HepG2 (cell line): ENCODE measurements at regions not wholly inside any gene's neighbourhood (a gene's known extent, or its start where the extent isn't known, plus 50 kb on each side); places are given as distances from the start of the nearest gene placed in this dataset.

Experiments used
- ATAC-seq: fragments of 200-7000 bp; cut with Tn5 transposase; 3 replicates; pipeline ENCODE4 v1.9.1; 2020; ENCODE audit warnings: mild to moderate bottlenecking, moderate library complexity
- BruUV-seq: library from RNA; stranded (reverse); fragments of 400-500 nt; replicated peaks from 2 replicates; lab custom pipeline; 2021; lab: Mats Ljungman, UMichigan
- CTCF ChIA-PET: fragments of 300-600 bp; formaldehyde crosslinking; extraction: SDS; loops from one replicate; lab custom pipeline; 2021; ENCODE audit warnings: low total read pairs, inconsistent platforms, low intra/inter-chr PET ratio; lab: Yijun Ruan, JAX
- POLR2A ChIA-PET: fragments of 350-600 bp; sonication (Branson Sonifier 250); formaldehyde crosslinking; loops from one replicate; lab custom pipeline; 2020; ENCODE audit warnings: antibody characterized with exemption, inconsistent platforms; lab: Yijun Ruan, JAX
- DNase-seq: peaks from one replicate; pipeline ENCODE4 v3.0.0-alpha.2; 2015; ENCODE audit warnings: low spot score
- FAIRE-seq: peaks from 3 replicates; lab custom pipeline; 2011; peaks lifted over from hg19 to GRCh38; lab: Jason Lieb, UNC
- H2AFZ ChIP-seq: one replicate; pipeline ENCODE4 v1.6.1; 2011; ENCODE audit warnings: low read length, inconsistent platforms
- H3K27ac ChIP-seq: fragments of 300-600 bp; 3 replicates; pipeline ENCODE4 v1.8.0; 2011; ENCODE audit warnings: mixed run types, mild to moderate bottlenecking, mixed read lengths, low read length, inconsistent platforms; ENCODE audit not compliant: insufficient read depth; ENCODE audit errors: extremely low read length
- H3K27me3 ChIP-seq, 2 experiments: fragments of 200-600 bp in 1 of 2; 2 replicates in 1 of 2; 3 replicates in 1 of 2; pipeline versions ENCODE4 v1.6.0 to v1.8.0; 2011; ENCODE audit warnings: low read length in 2 of 2, mild to moderate bottlenecking in 2 of 2, moderate library complexity in 2 of 2, inconsistent platforms in 1 of 2; ENCODE audit not compliant: insufficient read depth in 2 of 2, control insufficient read depth in 1 of 2
- H3K36me3 ChIP-seq, 2 experiments: fragments of 200-600 bp in 1 of 2; replicated peaks in 1 of 2; 2 replicates in 1 of 2; 3 replicates in 1 of 2; pipeline versions ENCODE4 v1.5.1 to v1.8.0; 2011; ENCODE audit warnings: low read length in 2 of 2, inconsistent platforms in 1 of 2; ENCODE audit not compliant: insufficient read depth in 2 of 2, control insufficient read depth in 1 of 2
- H3K4me1 ChIP-seq: 2 replicates; pipeline ENCODE4 v1.5.1; 2012; ENCODE audit warnings: low read length, inconsistent platforms; ENCODE audit not compliant: insufficient read depth
- H3K4me2 ChIP-seq: 2 replicates; pipeline ENCODE4 v1.6.0; 2011; ENCODE audit warnings: low read depth, low read length, inconsistent platforms
- H3K4me3 ChIP-seq, 3 experiments: fragments of 200-600 bp in 1 of 3; sonication (generic), shearing (Covaris generic) in 1 of 3; replicated peaks in 1 of 3; 2 replicates each; pipeline ENCODE4 v1.5.1; 2011 to 2016; ENCODE audit warnings: low read length in 3 of 3, inconsistent platforms in 2 of 3, low read depth in 2 of 3, mild to moderate bottlenecking in 2 of 3, control low read depth in 1 of 3, mixed read lengths in 1 of 3; ENCODE audit not compliant: insufficient read depth in 1 of 3
- H3K79me2 ChIP-seq: one replicate; pipeline ENCODE4 v1.6.1; 2011; ENCODE audit warnings: low read length, inconsistent platforms; ENCODE audit not compliant: insufficient read depth
- H3K9ac ChIP-seq: 2 replicates; pipeline ENCODE4 v1.6.0; 2011; ENCODE audit warnings: mild to moderate bottlenecking, low read depth, low read length, inconsistent platforms; ENCODE audit not compliant: insufficient read depth
- H3K9me3 ChIP-seq: 2 replicates; pipeline ENCODE4 v1.5.1; 2012; ENCODE audit warnings: mild to moderate bottlenecking, low read length
- H4K20me1 ChIP-seq: 2 replicates; pipeline ENCODE4 v1.6.0; 2011; ENCODE audit warnings: inconsistent platforms, mild to moderate bottlenecking, low read length, moderate library complexity; ENCODE audit not compliant: insufficient read depth
- CCDC6 ChIP-seq: sonication (generic); formaldehyde crosslinking; IDR thresholded peaks from 2 replicates; pipeline ENCODE4 v1.8.1; 2022; ENCODE audit warnings: mild to moderate bottlenecking, missing genetic modification reagents, moderate library complexity
- DNMT1 ChIP-seq: sonication (generic); formaldehyde crosslinking; IDR thresholded peaks from 2 replicates; pipeline ENCODE4 v1.5.1; 2020; ENCODE audit warnings: mild to moderate bottlenecking, missing genetic modification reagents
- NRL ChIP-seq: sonication (generic); formaldehyde crosslinking; IDR thresholded peaks from 2 replicates; pipeline ENCODE4 v1.5.0; 2020; ENCODE audit warnings: missing genetic modification reagents, mild to moderate bottlenecking, moderate library complexity, borderline replicate concordance
- ZBTB20 ChIP-seq: sonication (generic); formaldehyde crosslinking; IDR thresholded peaks from 2 replicates; pipeline ENCODE4 v1.8.1; 2023; ENCODE audit warnings: missing genetic modification reagents, low read depth, mild to moderate bottlenecking, borderline replicate concordance
- ZBTB8A ChIP-seq: sonication (generic); formaldehyde crosslinking; IDR thresholded peaks from 2 replicates; pipeline ENCODE4 v1.4.0; 2020; ENCODE audit warnings: mild to moderate bottlenecking, low read depth, missing genetic modification reagents, borderline replicate concordance
- ZNF101 ChIP-seq: sonication (generic); formaldehyde crosslinking; IDR thresholded peaks from 2 replicates; pipeline ENCODE4 v1.4.0; 2020; ENCODE audit warnings: mild to moderate bottlenecking, low read depth, missing genetic modification reagents, borderline replicate concordance
- ZNF17 ChIP-seq: sonication (generic); formaldehyde crosslinking; IDR thresholded peaks from 2 replicates; pipeline ENCODE4 v1.5.0; 2020; ENCODE audit warnings: mild to moderate bottlenecking, missing genetic modification reagents
- ZNF572 ChIP-seq: sonication (generic); formaldehyde crosslinking; IDR thresholded peaks from 2 replicates; pipeline ENCODE4 v1.5.1; 2020; ENCODE audit warnings: mild to moderate bottlenecking, missing genetic modification reagents
- ZNF839 ChIP-seq: sonication (generic); formaldehyde crosslinking; IDR thresholded peaks from 2 replicates; pipeline ENCODE4 v1.4.0; 2020; ENCODE audit warnings: missing genetic modification reagents, mild to moderate bottlenecking, borderline replicate concordance
- ZSCAN30 ChIP-seq: sonication (generic); formaldehyde crosslinking; IDR thresholded peaks from 2 replicates; pipeline ENCODE4 v1.5.0; 2020; ENCODE audit warnings: mild to moderate bottlenecking, missing genetic modification reagents
- WGBS: methylation state at CpG from one replicate; pipeline ENCODE4 v1.1.6; 2017; ENCODE audit warnings: low lambda C conversion rate; 5-methylcytosine and 5-hydroxymethylcytosine counted together
- in situ Hi-C: cut with HindIII; loops from 2 replicates; pipeline ENCODE4 v1.10.0; 2017; ENCODE audit warnings: low pct_unique_long_range_greater_than_20kb; ENCODE audit not compliant: extremely low pct_ligation_motif_present
- intact Hi-C: fragments of 100-400 bp; cut with micrococcal nuclease; formaldehyde crosslinking; loops from one replicate; pipeline ENCODE4 v1.10.0; 2022; ENCODE audit not compliant: unreplicated experiment
- TF ChIP-seq, protein P1 (sequence below): sonication (generic); formaldehyde crosslinking; IDR thresholded peaks from 2 replicates; pipeline ENCODE4 v1.5.1; 2020; ENCODE audit warnings: mild to moderate bottlenecking, missing genetic modification reagents, borderline replicate concordance
- TF ChIP-seq, protein P2 (sequence below): sonication (generic); formaldehyde crosslinking; IDR thresholded peaks from 2 replicates; pipeline ENCODE4 v1.8.0; 2022; ENCODE audit warnings: missing genetic modification reagents, mild to moderate bottlenecking, inconsistent platforms, borderline replicate concordance
- TF ChIP-seq, protein P3 (sequence below): sonication (generic); formaldehyde crosslinking; IDR thresholded peaks from 2 replicates; pipeline ENCODE4 v1.4.0; 2020; ENCODE audit warnings: missing genetic modification reagents

DNA sequence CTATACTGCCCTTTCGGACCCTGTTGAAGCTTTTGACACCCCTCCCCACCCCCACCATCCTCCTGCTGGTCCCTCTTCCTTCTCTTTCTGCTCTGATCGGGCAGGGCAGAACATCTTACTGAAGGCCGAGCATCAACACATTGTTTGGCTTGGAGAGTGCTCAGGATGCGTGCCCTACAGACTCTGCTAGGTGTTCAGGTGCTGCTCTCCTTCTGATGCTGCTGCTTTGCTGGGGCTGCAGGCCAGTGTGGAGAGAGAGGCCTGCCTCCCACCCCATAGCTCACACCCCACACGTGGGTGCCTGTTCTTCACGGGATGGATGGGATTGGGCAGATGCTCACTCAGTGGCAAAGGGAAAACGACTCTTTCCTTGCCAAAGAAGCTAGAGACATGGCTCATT is 89.8 kb upstream of the ONECUT1 start:
- in situ Hi-C loops, result no loop called here
- H4K20me1 ChIP-seq, result no peaks in the 10 kb centered on the region
- 17% methylated on average over 6 of the region's 7 CpGs for WGBS
- no peaks in the 10 kb centered on the region for H3K4me1 ChIP-seq
- ChIA-PET POLR2A (no interaction called here), CTCF (no interaction called here)
- H2AFZ ChIP-seq, result no peak overlapping the region
- H3K27me3 ChIP-seq, result no peaks in the 10 kb centered on the region; a peak in 1 of 5 replicates
- no peaks in the 10 kb centered on the region for H3K9me3 ChIP-seq
- ATAC-seq (no peak), FAIRE-seq (no peak), DNase-seq (no peak)
- no peaks in the 10 kb centered on the region for H3K36me3 ChIP-seq
- H3K27ac ChIP-seq, result no peak overlapping the region
- H3K9ac ChIP-seq, result no peak overlapping the region
- TF ChIP-seq ZNF572 (no peak), DNMT1 (CRISPR knock-in tag) (no peak), CCDC6 (CRISPR knock-in tag) (no peak), ZBTB20 (CRISPR knock-in tag) (no peak), ZNF101 (CRISPR knock-in tag) (no peak), NRL (CRISPR knock-in tag) (no peak), ZBTB8A (CRISPR knock-in tag) (no peak), ZSCAN30 (no peak), ZNF839 (CRISPR knock-in tag) (no peak), ZNF17 (CRISPR knock-in tag) (no peak)
- TF ChIP-seq, protein P1, sequence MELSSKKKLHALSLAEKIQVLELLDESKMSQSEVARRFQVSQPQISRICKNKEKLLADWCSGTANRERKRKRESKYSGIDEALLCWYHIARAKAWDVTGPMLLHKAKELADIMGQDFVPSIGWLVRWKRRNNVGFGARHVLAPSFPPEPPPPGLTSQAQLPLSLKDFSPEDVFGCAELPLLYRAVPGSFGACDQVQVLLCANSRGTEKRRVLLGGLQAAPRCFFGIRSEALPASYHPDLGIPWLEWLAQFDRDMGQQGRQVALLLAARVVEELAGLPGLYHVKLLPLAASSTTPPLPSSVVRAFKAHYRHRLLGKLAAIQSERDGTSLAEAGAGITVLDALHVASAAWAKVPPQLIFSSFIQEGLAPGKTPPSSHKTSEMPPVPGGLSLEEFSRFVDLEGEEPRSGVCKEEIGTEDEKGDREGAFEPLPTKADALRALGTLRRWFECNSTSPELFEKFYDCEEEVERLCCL (CRISPR knock-in tag), result no peak
- TF ChIP-seq, protein P2, sequence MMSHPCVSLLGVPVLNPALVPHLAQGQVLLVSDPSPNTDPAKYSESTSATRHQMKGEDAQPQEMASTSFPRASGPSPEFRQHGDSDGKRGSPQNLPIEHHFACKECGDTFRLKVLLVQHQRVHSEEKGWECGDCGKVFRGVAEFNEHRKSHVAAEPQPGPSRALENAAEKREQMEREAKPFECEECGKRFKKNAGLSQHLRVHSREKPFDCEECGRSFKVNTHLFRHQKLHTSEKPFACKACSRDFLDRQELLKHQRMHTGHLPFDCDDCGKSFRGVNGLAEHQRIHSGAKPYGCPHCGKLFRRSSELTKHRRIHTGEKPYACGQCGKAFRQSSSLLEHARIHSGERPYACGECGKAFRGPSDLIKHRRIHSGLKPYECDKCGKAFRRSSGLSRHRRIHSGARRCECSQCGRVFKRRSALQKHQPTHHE (CRISPR knock-in tag), result no peak
- TF ChIP-seq, protein P3, sequence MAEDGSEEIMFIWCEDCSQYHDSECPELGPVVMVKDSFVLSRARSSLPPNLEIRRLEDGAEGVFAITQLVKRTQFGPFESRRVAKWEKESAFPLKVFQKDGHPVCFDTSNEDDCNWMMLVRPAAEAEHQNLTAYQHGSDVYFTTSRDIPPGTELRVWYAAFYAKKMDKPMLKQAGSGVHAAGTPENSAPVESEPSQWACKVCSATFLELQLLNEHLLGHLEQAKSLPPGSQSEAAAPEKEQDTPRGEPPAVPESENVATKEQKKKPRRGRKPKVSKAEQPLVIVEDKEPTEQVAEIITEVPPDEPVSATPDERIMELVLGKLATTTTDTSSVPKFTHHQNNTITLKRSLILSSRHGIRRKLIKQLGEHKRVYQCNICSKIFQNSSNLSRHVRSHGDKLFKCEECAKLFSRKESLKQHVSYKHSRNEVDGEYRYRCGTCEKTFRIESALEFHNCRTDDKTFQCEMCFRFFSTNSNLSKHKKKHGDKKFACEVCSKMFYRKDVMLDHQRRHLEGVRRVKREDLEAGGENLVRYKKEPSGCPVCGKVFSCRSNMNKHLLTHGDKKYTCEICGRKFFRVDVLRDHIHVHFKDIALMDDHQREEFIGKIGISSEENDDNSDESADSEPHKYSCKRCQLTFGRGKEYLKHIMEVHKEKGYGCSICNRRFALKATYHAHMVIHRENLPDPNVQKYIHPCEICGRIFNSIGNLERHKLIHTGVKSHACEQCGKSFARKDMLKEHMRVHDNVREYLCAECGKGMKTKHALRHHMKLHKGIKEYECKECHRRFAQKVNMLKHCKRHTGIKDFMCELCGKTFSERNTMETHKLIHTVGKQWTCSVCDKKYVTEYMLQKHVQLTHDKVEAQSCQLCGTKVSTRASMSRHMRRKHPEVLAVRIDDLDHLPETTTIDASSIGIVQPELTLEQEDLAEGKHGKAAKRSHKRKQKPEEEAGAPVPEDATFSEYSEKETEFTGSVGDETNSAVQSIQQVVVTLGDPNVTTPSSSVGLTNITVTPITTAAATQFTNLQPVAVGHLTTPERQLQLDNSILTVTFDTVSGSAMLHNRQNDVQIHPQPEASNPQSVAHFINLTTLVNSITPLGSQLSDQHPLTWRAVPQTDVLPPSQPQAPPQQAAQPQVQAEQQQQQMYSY (CRISPR knock-in tag), result no peak
- intact Hi-C loops, result no loop called here
- no TSS peak for BruUV-seq
- no peak overlapping the region for H3K4me2 ChIP-seq
- H3K79me2 ChIP-seq, result no peaks in the 10 kb centered on the region
- H3K4me3 ChIP-seq, result no peak overlapping the region
